ENCODE measurements at regions not wholly inside any gene's neighbourhood (a gene's known extent, or its start where the extent isn't known, plus 50 kb on each side); places are given as distances from the start of the nearest gene placed in this dataset.

DNA sequence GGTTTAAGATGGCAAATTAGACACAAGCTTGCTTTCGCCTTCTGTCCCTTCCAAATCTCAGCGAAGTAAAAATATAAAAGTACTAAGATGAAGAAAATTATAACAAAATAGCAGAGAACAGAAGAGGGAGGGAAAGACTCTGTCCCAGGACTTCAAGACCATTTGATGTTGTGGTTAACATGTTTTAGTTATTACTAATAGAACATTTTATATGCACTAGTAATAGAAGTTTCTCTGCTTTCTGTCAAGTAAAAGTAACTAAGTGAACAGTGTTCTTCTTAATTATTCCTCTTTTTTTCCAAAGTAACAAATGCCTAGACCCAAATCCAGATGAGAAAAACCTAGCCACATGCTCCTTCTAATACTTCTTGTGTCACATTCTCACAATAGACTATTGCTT is 85.1 kb upstream of the DAAM1 start:
- TF ChIP-seq, protein P1, sequence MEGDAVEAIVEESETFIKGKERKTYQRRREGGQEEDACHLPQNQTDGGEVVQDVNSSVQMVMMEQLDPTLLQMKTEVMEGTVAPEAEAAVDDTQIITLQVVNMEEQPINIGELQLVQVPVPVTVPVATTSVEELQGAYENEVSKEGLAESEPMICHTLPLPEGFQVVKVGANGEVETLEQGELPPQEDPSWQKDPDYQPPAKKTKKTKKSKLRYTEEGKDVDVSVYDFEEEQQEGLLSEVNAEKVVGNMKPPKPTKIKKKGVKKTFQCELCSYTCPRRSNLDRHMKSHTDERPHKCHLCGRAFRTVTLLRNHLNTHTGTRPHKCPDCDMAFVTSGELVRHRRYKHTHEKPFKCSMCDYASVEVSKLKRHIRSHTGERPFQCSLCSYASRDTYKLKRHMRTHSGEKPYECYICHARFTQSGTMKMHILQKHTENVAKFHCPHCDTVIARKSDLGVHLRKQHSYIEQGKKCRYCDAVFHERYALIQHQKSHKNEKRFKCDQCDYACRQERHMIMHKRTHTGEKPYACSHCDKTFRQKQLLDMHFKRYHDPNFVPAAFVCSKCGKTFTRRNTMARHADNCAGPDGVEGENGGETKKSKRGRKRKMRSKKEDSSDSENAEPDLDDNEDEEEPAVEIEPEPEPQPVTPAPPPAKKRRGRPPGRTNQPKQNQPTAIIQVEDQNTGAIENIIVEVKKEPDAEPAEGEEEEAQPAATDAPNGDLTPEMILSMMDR (conservative IDR thresholded peaks at IDR 0.05; ENCODE audit: low read length) = no peak
- TF ChIP-seq EZH2phosphoT487 (IDR thresholded peaks at IDR 0.05; ENCODE audit: borderline replicate concordance, low read depth, low read length) = no peak

Data from OCI-LY7 (cell line).